ENCODE measurements at regions not wholly inside any gene's neighbourhood (a gene's known extent, or its start where the extent isn't known, plus 50 kb on each side); places are given as distances from the start of the nearest gene placed in this dataset.

- TF ChIP-seq, protein P1, sequence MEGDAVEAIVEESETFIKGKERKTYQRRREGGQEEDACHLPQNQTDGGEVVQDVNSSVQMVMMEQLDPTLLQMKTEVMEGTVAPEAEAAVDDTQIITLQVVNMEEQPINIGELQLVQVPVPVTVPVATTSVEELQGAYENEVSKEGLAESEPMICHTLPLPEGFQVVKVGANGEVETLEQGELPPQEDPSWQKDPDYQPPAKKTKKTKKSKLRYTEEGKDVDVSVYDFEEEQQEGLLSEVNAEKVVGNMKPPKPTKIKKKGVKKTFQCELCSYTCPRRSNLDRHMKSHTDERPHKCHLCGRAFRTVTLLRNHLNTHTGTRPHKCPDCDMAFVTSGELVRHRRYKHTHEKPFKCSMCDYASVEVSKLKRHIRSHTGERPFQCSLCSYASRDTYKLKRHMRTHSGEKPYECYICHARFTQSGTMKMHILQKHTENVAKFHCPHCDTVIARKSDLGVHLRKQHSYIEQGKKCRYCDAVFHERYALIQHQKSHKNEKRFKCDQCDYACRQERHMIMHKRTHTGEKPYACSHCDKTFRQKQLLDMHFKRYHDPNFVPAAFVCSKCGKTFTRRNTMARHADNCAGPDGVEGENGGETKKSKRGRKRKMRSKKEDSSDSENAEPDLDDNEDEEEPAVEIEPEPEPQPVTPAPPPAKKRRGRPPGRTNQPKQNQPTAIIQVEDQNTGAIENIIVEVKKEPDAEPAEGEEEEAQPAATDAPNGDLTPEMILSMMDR (IDR thresholded peaks at IDR 0.05), result no peak
- TF ChIP-seq POLR2A (IDR thresholded peaks at IDR 0.05), result no peak
Observed at GRCh38 chr1:37309574-37309973, 164.8 kb upstream of the ZC3H12A start.

Data from testis (tissue), 2 donors.